HG03064 (cell line): ENCODE measurements at regions not wholly inside any gene's neighbourhood (a gene's known extent, or its start where the extent isn't known, plus 50 kb on each side); places are given as distances from the start of the nearest gene placed in this dataset.
"Not testable (repeated sequence)": the region's sequence is repeated elsewhere in the genome, so short reads cannot be mapped to it uniquely, and the experiment has no call there.

Source experiments
- ATAC-seq: cut with Tn5 transposase; IDR thresholded peaks from one replicate; pipeline ENCODE4 v1.9.1; 2021; ENCODE audit warnings: low read depth; ENCODE audit not compliant: unreplicated experiment

- ATAC-seq, result no peak
Observed at GRCh38 chr2:31666878-31667277, 86.1 kb upstream of the SRD5A2 start.

DNA sequence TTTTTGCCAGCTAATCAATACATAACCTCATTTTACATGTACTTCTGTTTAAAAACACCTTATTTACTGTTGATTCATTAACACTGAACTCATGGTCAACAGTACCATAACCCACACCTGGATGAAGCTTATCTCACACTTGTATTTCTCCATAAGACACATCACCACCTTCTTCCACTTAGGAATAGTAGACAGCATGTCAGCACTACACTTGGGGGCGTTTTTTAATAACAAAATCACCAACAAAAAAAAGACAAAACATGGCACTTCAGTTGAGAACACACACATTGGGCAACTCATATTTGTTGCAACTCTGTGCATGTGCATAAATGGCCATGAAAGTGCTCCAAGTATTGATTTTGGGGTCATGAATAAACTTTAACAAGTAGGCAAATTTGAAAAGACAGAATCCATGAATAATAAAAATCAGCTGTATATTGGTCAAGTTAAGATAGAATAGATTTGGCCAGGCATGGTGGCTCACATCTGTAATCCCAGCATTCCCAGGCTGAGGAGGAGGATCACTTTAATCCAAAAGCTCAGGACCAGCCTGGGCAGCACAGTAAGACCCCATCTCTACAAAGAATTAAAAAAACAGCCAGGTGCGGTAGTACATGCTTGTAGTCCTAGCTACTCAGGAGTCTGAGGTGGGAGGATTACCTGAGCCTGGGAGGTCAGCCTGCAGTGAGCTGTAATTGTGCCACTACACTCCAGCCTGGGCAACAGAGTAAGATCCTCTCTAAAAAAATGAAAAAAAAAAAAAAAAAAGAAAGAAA is 84.4 kb upstream of the SRD5A2 start:
- no peak for ATAC-seq

- ATAC-seq, result no peak
Observed at GRCh38 chr2:31660812-31661335, 80.1 kb upstream of the SRD5A2 start.

DNA sequence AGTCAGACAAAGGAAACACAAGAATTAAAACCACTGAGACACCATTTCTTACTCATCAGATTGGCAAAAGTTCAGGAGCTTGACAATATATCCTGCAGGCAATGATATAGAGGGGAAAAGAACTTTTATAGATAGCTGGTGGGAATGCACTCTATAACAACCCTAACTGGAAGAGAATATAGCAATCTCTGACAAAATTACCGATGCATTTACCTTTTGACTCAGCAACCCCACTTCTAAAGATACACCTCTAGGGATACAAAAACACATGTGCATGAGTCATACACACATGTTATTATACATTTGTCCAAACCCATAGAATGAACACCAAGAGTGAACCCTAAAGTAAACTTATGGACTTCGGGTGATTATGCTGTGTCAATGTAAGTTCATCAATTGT is 79.4 kb upstream of the SRD5A2 start:
- no peak for ATAC-seq

DNA sequence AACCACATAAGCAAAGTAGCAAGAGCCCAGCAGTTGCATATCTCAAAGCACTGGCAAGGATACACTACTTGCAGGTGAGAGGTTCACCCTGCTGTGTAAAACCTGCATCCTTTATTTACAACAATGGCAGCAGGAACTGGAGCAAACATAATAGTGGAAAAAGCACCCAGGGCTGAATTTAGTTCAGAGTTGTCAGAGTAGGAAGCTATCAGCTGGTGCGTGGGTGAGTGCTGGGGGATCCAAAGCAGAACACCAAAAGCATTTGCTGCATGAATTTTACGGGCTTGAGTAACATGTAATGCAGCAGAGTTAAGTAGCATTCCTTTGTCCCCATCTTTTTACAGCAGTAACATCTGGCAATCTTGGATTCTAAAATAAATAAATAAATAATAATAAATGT is 73.5 kb upstream of the SRD5A2 start:
- ATAC-seq, result no peak

DNA sequence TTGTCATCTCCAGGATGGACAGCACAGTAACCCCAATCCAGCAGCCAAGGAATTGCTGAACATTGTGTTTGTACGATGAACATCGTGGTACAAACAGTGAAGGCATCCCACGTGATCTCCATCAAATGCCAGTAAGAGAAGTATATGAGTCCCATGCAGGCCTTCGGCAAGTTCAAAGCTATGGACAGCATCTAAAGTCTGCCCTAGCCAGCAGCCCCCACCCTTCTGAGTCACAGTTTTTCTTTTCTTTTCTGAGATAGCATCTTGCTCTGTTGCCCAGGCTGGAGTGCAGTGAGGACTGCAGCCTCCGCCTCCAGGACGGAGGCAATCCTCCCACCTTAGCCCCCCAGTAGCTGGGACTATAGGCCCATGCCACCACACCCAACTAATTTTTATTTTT is 71.0 kb upstream of the SRD5A2 start:
- ATAC-seq, result no peak

DNA sequence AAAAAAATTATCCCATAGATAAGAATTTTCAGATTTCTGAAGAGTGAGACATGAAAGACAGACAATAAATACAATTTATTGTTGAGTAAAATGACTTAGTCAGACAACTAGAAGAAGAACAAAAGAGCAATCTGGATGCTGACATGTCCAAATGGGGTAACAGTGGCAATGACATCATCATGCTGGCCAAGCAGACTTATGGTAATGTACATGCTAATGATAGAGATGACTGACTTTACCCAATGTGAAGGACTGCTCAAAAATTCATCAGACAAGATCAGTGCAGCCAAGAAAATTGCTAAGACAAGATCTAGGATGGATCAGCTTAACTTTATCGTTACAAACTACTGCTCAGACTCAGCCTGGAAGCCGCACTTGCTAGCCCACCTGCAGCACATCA is 70.5 kb upstream of the SRD5A2 start:
- no peak for ATAC-seq

GRCh38 chr2:31644551-31644950 is 63.8 kb upstream of the SRD5A2 start:
- no peak for ATAC-seq

- ATAC-seq, result no peak
Observed at GRCh38 chr2:31642707-31643106, 62.0 kb upstream of the SRD5A2 start.

DNA sequence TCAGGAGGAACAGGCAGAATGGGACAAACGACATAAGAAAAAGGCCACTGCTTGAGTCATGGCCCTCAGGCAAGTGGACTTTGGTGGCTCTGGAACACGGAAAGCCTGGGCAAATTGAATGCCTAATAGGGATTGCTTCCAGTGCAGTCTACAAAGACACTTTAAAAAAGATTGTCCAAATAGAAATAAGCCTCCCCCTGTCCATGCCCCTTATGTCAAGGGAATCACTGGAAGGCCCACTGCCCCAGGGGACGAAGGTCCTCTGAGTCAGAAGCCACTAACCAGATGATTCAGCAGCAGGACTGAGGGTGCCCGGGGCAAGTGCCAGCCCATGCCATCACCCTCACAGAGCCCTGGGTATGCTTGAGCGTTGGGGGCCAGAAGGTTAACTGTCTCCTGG is 51.5 kb upstream of the SRD5A2 start:
- not testable (repeated sequence) for ATAC-seq
